Esophagus squamous epithelium (tissue), 4 donors: ENCODE measurements at regions not wholly inside any gene's neighbourhood (a gene's known extent, or its start where the extent isn't known, plus 50 kb on each side); places are given as distances from the start of the nearest gene placed in this dataset.

Source experiments
- CTCF ChIP-seq, 6 experiments: fragments of 450-650 bp in 4 of 6; fragments of 200-600 bp in 2 of 6; sonication (generic) in 2 of 6; IDR thresholded peaks; one replicate each; pipeline ENCODE4 v1.5.1; 2016 to 2019; ENCODE audit warnings: antibody characterized with exemption in 6 of 6, mild to moderate bottlenecking in 4 of 6, moderate library complexity in 4 of 6
- POLR2A ChIP-seq, 4 donors: fragments of 450-650 bp; IDR thresholded peaks; one replicate each; pipeline ENCODE4 v1.6.1; 2017; ENCODE audit warnings: antibody characterized with exemption in 4 of 4, mild to moderate bottlenecking in 4 of 4, moderate library complexity in 3 of 4

DNA sequence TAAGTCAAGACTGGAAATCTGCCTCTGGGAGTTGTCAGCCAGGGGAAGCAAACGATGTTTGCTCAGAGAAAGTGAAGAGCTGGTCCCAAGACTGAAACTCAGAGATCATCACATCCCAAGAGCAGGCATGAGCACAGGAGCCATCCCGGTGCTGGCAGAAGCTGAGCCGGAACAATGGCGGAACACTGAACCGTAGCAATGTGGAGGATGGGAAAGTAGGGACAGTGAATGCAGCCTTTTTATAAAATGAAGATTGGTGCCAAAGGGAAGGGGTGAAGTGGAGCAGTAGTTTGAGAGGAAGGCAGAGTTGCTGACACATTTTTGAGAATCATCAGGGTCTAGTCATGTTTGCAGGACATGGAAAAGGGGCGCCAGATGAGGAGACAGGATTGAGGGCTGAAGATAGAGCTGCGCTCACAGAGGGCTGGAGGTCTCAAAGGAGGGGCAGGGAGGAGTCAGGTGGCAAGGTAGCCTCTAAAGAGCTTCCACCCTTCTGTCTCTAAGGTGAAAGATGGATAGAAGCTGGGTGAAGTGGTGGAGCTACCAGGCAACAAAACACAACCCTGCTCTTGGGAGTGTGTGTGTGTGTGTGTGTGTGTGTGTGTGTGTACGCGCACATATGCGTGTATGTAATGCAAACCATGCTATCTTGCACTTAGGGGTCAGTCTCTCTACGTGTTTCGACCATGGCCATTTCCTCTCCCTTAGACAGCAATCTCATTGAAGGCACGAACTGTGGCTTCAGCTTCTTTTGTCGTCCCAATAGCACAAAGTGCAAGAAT, 94.3 kb upstream of the IRF2BP2 start:
- TF ChIP-seq CTCF (IDR thresholded peaks at IDR 0.05): no peak
- no peak for TF ChIP-seq POLR2A (IDR thresholded peaks at IDR 0.05)
